Mononuclear cell (primary cell): ENCODE measurements at regions not wholly inside any gene's neighbourhood (a gene's known extent, or its start where the extent isn't known, plus 50 kb on each side); places are given as distances from the start of the nearest gene placed in this dataset.
"Not testable (repeated sequence)": the region's sequence is repeated elsewhere in the genome, so short reads cannot be mapped to it uniquely, and the experiment has no call there.

Source experiments
- H3K27me3 ChIP-seq: 2 replicates; pipeline ENCODE4 v1.6.0; 2011; ENCODE audit warnings: low read length, control low read depth; ENCODE audit not compliant: insufficient read depth
- H3K4me1 ChIP-seq: 2 replicates; pipeline ENCODE4 v1.5.1; 2011; ENCODE audit warnings: mild to moderate bottlenecking, low read length, control low read depth; ENCODE audit not compliant: insufficient read depth
- H3K4me3 ChIP-seq: 2 replicates; pipeline ENCODE4 v1.5.1; 2011; ENCODE audit warnings: mild to moderate bottlenecking, low read length, moderate library complexity
- H3K9me3 ChIP-seq: 2 replicates; pipeline ENCODE4 v1.5.1; 2011; ENCODE audit warnings: low read depth, mild to moderate bottlenecking, control low read depth, low read length

GRCh38 chr6:21747441-21747840 lies 153.9 kb downstream of the SOX4 start:
- H3K4me1 ChIP-seq = no peaks in the 10 kb centered on the region
- no peaks in the 10 kb centered on the region for H3K27me3 ChIP-seq
- no peaks in the 10 kb centered on the region for H3K9me3 ChIP-seq
- H3K4me3 ChIP-seq = no peak overlapping the region

DNA sequence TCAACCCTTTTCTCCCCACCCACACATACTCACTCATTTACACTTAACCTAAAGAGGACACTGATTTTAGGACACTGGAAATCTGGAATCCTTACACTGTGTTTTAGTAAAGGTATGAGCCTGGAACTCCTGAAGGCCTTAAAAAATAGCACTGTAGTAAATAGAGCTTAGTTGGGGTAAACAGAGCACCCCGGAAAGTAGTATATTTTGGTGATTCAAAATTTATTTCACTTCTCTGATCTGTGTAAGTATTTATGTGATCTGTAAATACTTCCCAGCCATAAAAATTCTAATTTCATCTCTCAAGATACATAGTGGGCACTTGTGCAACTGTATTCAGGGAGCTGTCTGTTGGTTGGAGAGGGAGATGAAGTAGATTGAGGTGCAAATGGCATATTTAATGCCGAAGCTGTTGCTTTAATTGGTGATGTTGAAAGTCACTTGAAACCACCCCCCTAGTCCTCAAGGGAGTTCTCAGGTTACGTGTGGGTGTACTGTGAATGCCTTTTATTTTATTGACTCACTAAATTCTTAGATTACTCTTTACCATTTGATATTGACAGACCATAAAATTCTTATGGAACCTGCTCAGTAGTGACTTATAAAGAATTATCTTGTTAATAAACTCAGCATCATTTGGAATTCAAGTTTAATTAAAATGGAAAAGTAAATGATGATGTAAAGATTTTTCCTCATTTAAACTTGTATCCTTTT lies 154.9 kb downstream of the SOX4 start:
- Histone ChIP-seq H3K27me3 (no peaks in the 10 kb centered on the region), H3K4me3 (no peak overlapping the region), H3K4me1 (no peaks in the 10 kb centered on the region), H3K9me3 (no peaks in the 10 kb centered on the region)

- no peaks in the 10 kb centered on the region for H3K9me3 ChIP-seq
These were observed 156.2 kb downstream of the SOX4 start for GRCh38 chr6:21749754-21750153.

GRCh38 chr6:21750575-21750974 lies 157.0 kb downstream of the SOX4 start:
- no peaks in the 10 kb centered on the region for H3K27me3 ChIP-seq
- no peaks in the 10 kb centered on the region for H3K9me3 ChIP-seq
- H3K4me3 ChIP-seq = no peak overlapping the region
- H3K4me1 ChIP-seq = no peaks in the 10 kb centered on the region

More at GRCh38 chr6:21749754-21750153, 156.2 kb downstream of the SOX4 start:
- Histone ChIP-seq H3K27me3 (no peaks in the 10 kb centered on the region), H3K4me3 (no peak overlapping the region), H3K4me1 (no peaks in the 10 kb centered on the region)

DNA sequence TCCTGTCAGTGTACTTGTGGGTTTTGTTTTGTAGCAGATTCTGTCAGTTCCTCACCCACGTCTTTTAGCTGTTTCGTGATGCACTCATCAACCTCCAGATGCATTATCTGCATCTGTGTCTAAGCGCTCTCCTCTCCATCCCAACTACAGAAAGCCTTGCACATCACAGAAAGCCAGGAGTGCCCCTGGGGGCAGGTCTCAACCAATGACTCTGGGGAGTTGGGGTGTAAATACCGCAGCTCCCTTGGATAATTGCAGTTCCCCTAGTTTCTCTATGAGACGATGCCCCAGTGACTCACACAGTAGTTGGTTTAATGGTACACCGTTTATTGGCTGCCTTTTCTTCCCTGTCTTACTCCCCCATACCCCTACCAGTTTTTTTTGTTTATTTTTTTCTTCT lies 158.1 kb downstream of the SOX4 start:
- Histone ChIP-seq H3K27me3 (no peaks in the 10 kb centered on the region), H3K4me3 (no peak overlapping the region), H3K4me1 (no peaks in the 10 kb centered on the region), H3K9me3 (no peaks in the 10 kb centered on the region)

DNA sequence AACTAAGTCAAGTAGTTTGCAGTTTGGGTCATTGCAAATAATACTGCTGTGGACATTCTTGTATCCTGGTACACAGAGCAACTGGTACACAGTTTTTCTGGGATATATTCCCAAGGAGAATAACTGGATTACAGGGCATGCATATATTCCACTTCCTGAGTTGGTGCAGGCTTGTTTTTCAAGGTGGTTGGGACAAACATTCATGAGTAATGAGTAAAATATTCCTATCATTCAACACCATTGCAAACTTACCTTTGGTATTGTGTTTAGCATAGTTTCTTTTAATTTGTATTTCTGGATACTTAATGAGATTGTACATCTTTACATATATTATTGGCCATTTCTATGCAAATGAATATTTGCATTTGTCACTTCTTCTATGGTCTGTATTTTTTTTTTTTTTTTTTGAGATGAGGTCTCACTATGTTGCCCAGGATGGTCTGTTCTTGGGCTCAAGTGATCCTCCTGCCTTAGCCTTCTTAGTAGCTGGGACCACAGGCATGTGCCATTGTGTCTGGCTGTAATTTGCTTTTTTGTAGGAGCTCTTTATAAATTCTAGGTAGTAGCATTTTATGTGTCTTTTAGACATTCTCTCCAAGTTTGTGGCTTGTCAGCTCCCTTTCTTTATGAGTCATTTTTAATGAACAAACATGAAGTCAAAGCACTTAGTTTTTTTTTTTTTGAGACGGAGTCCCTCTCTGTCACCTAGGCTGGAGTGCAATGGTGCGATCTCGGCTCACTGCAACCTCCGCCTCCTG lies 158.7 kb downstream of the SOX4 start:
- no peaks in the 10 kb centered on the region for H3K4me1 ChIP-seq
- H3K9me3 ChIP-seq = no peaks in the 10 kb centered on the region
- no peaks in the 10 kb centered on the region for H3K27me3 ChIP-seq
- H3K4me3 ChIP-seq = no peak overlapping the region

DNA sequence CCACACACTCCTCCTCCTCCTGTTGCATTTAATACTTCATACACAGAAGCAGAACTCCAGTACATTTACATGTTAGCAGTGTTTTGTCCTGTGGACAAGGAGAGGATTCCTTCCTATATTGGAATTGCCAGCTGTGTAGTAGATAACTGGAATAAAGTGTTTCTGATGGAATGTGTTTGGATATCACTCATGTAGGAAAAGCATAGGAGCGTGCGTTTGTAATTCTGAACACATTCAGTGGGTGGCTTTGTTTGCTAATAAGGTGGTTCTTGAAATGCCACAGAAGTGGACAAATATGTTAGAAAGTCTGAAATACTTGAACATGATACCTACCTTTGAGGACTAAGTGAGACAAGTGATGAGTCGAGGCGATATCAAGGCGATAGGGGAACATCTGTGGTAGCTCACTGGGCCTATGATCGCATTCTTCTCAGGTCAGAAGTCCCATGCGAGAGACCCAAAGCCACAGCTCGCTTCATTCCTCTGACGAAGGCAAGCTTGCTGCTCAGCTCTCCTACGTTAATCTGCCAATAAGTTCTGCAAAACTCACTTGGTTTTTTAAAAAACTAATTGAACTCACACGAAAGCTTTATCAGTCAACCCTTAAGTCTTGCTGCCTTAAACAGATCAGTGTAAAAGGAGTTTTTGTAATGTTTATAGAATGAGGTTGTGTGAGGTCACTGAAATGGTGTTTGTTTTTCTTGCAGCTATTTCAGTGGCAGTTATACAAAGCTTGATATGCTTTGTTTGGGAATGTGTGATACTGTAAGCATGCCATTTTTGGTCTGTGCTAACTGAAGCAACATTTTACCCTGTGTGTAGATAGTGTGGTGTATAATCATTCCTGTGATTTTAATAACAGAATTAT lies 159.9 kb downstream of the SOX4 start:
- Histone ChIP-seq H3K4me1 (no peaks in the 10 kb centered on the region), H3K4me3 (no peak overlapping the region), H3K9me3 (no peaks in the 10 kb centered on the region), H3K27me3 (no peaks in the 10 kb centered on the region)

GRCh38 chr6:21754891-21755290 lies 161.3 kb downstream of the SOX4 start:
- Histone ChIP-seq H3K4me1 (no peaks in the 10 kb centered on the region), H3K27me3 (no peaks in the 10 kb centered on the region), H3K9me3 (no peaks in the 10 kb centered on the region), H3K4me3 (no peak overlapping the region)

- Histone ChIP-seq H3K9me3 (no peaks in the 10 kb centered on the region), H3K4me1 (no peaks in the 10 kb centered on the region), H3K4me3 (no peak overlapping the region), H3K27me3 (no peaks in the 10 kb centered on the region)
These were observed 162.9 kb downstream of the SOX4 start for GRCh38 chr6:21756487-21756886.

DNA sequence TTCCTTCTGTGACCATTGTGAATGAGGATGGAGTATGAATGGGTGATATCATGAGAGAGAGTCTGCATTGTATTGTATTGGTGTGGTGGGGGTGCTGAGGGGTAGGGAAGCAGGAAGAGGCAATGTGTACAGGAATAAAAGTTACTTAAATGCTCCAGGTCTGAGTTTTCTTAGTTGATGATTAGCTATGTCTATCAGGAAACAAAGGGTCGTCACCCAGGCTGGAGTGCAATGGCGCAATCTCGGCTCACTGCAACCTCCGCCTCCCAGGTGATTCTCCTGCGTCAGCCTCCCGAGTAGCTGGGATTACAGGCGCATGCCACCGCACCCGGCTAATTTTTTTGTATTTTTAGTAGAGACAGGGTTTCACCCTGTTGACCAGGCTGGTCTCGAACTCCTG lies 163.8 kb downstream of the SOX4 start:
- not testable (repeated sequence) for H3K4me3 ChIP-seq, H3K9me3 ChIP-seq, H3K4me1 ChIP-seq, H3K27me3 ChIP-seq

GRCh38 chr6:21759721-21760120 lies 166.2 kb downstream of the SOX4 start:
- Histone ChIP-seq H3K27me3 (no peaks in the 10 kb centered on the region), H3K9me3 (no peaks in the 10 kb centered on the region), H3K4me1 (no peaks in the 10 kb centered on the region), H3K4me3 (no peak overlapping the region)

DNA sequence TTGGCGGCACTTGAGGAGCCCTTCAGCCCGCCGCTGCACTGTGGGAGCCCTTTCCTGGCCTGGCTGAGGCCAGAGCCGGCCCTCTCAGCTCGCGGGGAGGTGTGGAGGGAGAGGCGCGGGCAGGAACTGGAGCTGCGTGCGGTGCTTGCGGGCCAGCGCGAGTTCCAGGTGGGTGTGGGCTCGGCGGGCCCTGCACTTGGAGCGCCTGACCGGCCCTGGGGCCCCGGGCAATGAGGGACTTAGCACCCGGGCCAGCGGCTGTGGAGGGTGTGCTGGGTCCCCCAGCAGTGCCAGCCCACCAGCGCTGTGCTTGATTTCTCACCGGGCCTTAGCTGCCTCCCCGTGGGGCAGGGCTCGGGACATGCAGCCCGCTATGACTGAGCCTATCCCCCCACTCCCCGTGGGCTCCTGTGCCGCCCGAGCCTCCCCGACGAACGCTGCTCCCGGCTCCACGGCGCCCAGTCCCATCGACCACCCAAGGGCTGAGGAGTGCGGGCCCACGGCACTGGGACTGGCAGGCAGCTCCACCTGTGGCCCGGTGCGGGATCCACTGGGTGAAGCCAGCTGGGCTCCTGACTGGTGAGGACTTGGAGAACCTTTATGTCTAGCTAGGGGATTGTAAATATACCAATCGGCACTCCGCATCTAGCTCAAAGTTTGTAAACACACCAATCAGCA lies 167.6 kb downstream of the SOX4 start:
- not testable (repeated sequence) for H3K27me3 ChIP-seq, H3K4me3 ChIP-seq, H3K4me1 ChIP-seq, H3K9me3 ChIP-seq

DNA sequence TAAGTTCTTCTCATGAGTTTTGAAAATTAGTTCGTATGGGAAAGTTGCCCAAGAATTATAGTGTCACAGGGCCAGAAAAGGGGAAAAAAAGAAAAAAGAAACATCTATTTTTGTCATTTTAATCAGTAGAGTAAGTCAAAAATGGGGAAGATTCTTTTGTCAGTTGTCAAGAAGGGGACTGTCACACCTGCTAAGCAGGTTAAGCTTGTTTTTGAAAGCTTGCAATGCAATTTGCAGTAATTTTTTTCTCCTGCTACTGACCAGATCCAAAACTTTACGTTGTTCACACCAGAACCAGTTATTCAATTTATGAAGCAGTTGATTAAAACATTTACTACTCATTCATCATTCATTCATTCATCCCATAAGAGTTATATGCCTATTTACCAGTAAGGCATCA lies 171.4 kb downstream of the SOX4 start:
- no peaks in the 10 kb centered on the region for H3K9me3 ChIP-seq
- H3K4me1 ChIP-seq = no peaks in the 10 kb centered on the region
- H3K27me3 ChIP-seq = no peaks in the 10 kb centered on the region
- H3K4me3 ChIP-seq = no peak overlapping the region

DNA sequence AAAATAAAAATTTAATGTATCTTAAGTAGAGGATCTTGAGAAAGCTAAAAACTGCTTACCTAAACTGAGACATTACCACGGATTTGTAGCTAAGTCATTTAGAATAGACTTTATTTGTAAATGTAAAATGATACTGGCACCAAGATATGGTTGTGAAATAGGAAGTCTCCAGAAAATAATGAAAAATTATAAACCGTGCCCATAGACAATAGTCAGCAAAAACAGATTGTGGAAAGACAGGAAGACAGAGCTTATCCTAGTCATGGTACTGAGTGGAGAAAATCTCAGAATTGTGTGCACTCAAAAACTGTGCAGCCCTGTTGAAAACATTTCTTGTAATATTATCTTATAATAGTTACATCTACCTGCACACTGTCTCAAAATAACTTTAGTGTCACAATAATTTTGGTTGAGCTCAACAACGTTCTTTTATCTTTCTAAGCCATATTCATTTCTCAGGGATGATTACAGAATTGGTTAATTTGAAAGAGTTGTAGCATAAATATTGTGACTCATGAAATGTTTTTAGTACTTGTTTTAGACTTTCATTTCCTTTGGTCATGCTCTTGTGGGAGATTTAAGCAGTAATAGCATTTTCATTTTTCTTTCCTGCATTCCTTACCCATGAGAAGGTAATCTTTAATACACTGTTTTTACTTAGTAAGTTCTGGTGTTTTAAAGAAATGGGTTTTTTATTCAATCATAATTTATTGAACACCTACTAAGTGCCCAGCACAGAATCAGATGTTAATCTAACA lies 174.5 kb downstream of the SOX4 start:
- Histone ChIP-seq H3K4me3 (no peak overlapping the region), H3K27me3 (no peaks in the 10 kb centered on the region), H3K4me1 (no peaks in the 10 kb centered on the region), H3K9me3 (no peaks in the 10 kb centered on the region)
